ENCODE measurements at regions not wholly inside any gene's neighbourhood (a gene's known extent, or its start where the extent isn't known, plus 50 kb on each side); places are given as distances from the start of the nearest gene placed in this dataset.

DNA sequence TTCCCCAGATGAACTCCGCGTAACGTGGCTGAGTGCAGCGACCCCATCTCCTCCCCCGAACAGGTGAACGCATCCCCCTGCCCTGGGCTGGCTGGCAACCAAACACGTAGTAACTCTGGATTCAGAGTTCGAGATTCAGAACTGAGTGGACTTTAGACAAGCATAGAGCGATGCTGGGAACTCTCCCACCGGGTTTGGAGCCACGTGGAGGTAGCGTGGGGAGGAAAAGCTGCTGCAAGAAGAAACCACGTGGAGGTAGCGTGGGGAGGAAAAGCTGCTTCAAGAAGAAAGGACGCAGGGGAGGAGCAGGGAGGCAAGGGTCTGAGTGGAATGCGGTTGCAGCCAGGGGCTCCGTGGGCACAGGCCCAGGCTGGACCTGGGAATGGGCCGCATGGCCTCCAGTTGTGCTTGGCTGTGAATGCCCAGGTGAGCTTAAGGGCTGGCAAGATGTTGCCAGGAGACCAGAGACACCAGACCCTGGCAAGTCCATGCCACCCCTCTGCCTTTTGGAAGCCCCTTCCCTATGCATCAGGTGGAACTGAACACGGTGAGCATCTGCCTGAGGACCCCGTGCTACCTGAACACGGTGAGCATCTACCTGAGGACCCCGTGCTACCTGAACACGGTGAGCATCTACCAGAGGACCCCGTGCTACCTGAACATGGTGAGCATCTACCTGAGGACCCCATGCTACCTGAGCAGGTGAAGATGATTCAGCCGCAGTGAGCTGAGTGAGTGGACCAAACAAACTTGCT lies 118.0 kb upstream of the FRMD1 start:
- in situ Hi-C loops (cut with MboI; ENCODE audit: low pct_ligation_motif_present in 1 of 4, low pct_unique_long_range_greater_than_20kb in 1 of 4, low sequenced_read_pairs in 3 of 4), result no loop called here
- H3K36me3 ChIP-seq, result no peaks in the 10 kb centered on the region
- 67 to 82% methylated on average over 12 to 25 of the region's 25 CpGs for WGBS, 2 donors (ENCODE audit: low coverage in 1 of 2)
- TF ChIP-seq POLR2AphosphoS5 (IDR thresholded peaks at IDR 0.05) (no peak), POLR2A (IDR thresholded peaks at IDR 0.05) (no peak), EP300 (IDR thresholded peaks at IDR 0.05; ENCODE audit: low read depth) (no peak)
- TF ChIP-seq, protein P1, sequence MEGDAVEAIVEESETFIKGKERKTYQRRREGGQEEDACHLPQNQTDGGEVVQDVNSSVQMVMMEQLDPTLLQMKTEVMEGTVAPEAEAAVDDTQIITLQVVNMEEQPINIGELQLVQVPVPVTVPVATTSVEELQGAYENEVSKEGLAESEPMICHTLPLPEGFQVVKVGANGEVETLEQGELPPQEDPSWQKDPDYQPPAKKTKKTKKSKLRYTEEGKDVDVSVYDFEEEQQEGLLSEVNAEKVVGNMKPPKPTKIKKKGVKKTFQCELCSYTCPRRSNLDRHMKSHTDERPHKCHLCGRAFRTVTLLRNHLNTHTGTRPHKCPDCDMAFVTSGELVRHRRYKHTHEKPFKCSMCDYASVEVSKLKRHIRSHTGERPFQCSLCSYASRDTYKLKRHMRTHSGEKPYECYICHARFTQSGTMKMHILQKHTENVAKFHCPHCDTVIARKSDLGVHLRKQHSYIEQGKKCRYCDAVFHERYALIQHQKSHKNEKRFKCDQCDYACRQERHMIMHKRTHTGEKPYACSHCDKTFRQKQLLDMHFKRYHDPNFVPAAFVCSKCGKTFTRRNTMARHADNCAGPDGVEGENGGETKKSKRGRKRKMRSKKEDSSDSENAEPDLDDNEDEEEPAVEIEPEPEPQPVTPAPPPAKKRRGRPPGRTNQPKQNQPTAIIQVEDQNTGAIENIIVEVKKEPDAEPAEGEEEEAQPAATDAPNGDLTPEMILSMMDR (IDR thresholded peaks at IDR 0.05), result no peak
- peaks cover 0 to 15% (median 12%) of the 10 kb centered on the region in 4 donors for H3K4me1 ChIP-seq
- H3K4me3 ChIP-seq, result no peak overlapping the region
- H3K27me3 ChIP-seq, result no peaks in the 10 kb centered on the region
- no peaks in the 10 kb centered on the region for H3K9me3 ChIP-seq
- H3K27ac ChIP-seq, result peak overlapping the region in 1 of 4 donors; percentile 45
- no peak for DNase-seq
- intact Hi-C loops (cut with DNase I; ENCODE audit: low total_unique reads), result no loop called here

DNA sequence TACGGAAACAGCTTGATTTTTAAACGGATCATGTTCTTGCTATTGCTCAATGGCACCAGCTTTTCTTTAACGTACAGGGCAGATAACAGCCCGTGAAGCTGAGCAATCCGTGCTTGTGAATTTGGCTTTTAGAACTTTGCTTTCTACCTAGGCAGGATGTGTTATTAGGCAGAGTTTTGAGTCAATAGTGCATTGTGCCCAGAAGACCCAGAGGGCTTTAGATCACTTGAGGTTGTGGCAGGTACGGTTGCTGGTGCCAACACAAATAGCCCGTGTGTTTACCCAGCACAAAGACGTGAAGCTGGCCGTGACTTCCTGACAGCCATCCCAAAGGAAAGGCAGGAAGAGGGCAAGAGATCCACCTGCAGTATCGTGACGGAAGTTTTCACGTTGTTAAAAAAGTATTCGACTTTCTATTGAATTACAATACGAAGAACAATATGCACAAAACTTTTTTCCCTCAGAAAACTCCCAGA lies 117.4 kb upstream of the FRMD1 start:
- TF ChIP-seq EP300 (IDR thresholded peaks at IDR 0.05; ENCODE audit: low read depth), result no peak
- TF ChIP-seq POLR2AphosphoS5 (IDR thresholded peaks at IDR 0.05), result no peak
- TF ChIP-seq, protein P1 (IDR thresholded peaks at IDR 0.05), result peak in 3 of 5 experiments; percentile 7 to 44 (median 28)
- TF ChIP-seq POLR2A (IDR thresholded peaks at IDR 0.05), result no peak
- DNase-seq, result peak; percentile 72
- no peak overlapping the region for H3K4me3 ChIP-seq
- peak overlapping the region; percentile 19 to 50 (median 36) for H3K27ac ChIP-seq
- WGBS, 2 donors (ENCODE audit: low coverage in 1 of 2), result 34 to 47% methylated on average over 12 to 14 of the region's 14 CpGs
- in situ Hi-C loops (cut with MboI; ENCODE audit: low pct_ligation_motif_present in 1 of 4, low pct_unique_long_range_greater_than_20kb in 1 of 4, low sequenced_read_pairs in 3 of 4), result no loop called here
- peaks cover 0 to 21% (median 17%) of the 10 kb centered on the region in 4 donors for H3K4me1 ChIP-seq
- no peaks in the 10 kb centered on the region for H3K36me3 ChIP-seq
- H3K9me3 ChIP-seq, result no peaks in the 10 kb centered on the region
- intact Hi-C loops (cut with DNase I; ENCODE audit: low total_unique reads), result no loop called here
- no peaks in the 10 kb centered on the region for H3K27me3 ChIP-seq

DNA sequence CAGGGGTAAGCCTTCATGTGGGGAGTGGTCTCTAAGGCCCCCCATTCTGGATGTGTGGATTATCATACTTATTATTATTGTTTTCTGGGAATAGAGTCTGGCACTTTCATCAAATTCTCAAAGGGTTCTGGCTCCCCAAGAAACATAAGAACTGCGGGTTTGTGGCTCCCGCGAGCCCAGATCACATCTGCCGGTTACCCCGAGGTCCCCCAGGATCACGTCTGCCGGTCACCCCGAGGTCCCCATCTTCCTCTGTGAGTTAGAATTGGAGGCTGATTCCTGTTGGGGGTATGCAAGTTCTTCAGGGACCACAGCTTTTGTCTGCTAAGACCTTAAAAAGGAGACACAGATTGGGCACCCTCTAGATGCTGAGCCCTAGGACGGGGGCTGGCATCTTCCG lies 116.7 kb upstream of the FRMD1 start:
- Histone ChIP-seq H3K9me3 (no peaks in the 10 kb centered on the region), H3K27ac (peak overlapping the region in 3 of 4 donors; percentile 28 to 50 (median 45)), H3K27me3 (no peaks in the 10 kb centered on the region), H3K4me1 (peaks cover 0 to 21% (median 17%) of the 10 kb centered on the region in 4 donors), H3K36me3 (no peaks in the 10 kb centered on the region), H3K4me3 (no peak overlapping the region)
- TF ChIP-seq, protein P1 (IDR thresholded peaks at IDR 0.05), result no peak
- no peak for TF ChIP-seq POLR2AphosphoS5 (IDR thresholded peaks at IDR 0.05)
- no peak for TF ChIP-seq EP300 (IDR thresholded peaks at IDR 0.05; ENCODE audit: low read depth)
- no peak for TF ChIP-seq POLR2A (IDR thresholded peaks at IDR 0.05)
- intact Hi-C loops (cut with DNase I; ENCODE audit: low total_unique reads), result no loop called here
- WGBS, 2 donors (ENCODE audit: low coverage in 1 of 2), result 79% methylated on average over 10 of the region's 10 CpGs; no CpG with 5 or more reads in 1 of the 2 donors
- in situ Hi-C loops (cut with MboI; ENCODE audit: low pct_ligation_motif_present in 1 of 4, low pct_unique_long_range_greater_than_20kb in 1 of 4, low sequenced_read_pairs in 3 of 4), result no loop called here
- DNase-seq, result no peak

DNA sequence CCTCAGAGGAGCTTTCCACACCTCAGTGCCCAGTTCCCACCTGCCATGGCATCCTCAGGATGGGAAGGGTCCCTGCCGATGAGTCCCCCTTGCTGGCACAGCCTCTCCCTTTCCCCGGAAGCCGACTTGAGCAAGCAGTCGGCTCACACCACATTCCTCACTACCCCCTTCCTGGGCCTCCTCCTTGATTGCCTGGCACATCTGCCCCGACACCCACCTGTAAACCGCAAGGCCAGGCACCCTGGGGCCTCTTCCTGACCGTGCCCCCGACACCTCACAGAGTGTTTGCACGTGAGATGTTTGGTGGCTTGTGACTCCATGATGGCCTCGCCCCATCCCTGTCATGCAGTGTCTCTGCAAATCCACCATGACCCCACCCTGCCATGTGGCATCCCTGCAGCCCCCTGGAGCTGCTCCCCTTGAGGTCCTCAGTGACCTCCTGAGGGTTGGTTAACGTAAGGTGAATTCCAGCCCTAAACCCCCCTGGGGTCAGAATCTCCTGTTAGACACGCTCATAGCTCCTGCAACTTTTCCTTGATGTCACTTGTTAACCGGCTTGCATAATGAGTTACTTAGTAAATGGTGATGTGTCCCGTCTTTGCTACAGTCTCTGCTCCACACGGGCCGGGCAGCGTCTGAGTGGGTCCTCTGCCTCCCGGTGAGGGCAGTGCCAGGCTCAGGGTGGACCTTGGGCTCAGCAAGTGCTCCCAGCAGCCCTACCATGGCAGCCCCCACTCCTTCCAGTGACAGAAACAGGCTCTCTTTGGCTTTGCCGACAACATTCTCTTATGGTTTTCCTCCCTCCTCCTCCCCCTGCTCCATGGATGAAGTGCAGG lies 115.9 kb upstream of the FRMD1 start:
- in situ Hi-C loops (cut with MboI; ENCODE audit: low pct_ligation_motif_present in 1 of 4, low pct_unique_long_range_greater_than_20kb in 1 of 4, low sequenced_read_pairs in 3 of 4), result no loop called here
- no peak overlapping the region for H3K4me3 ChIP-seq
- no peaks in the 10 kb centered on the region for H3K9me3 ChIP-seq
- intact Hi-C loops (cut with DNase I; ENCODE audit: low total_unique reads), result no loop called here
- 82 to 84% methylated on average over 5 to 19 of the region's 19 CpGs for WGBS, 2 donors (ENCODE audit: low coverage in 1 of 2)
- peaks cover 0 to 21% (median 17%) of the 10 kb centered on the region in 4 donors for H3K4me1 ChIP-seq
- no peaks in the 10 kb centered on the region for H3K27me3 ChIP-seq
- H3K27ac ChIP-seq, result no peak overlapping the region
- no peak for DNase-seq
- no peaks in the 10 kb centered on the region for H3K36me3 ChIP-seq
- TF ChIP-seq POLR2AphosphoS5 (IDR thresholded peaks at IDR 0.05), result no peak
- TF ChIP-seq, protein P1 (IDR thresholded peaks at IDR 0.05), result no peak
- TF ChIP-seq POLR2A (IDR thresholded peaks at IDR 0.05), result no peak
- no peak for TF ChIP-seq EP300 (IDR thresholded peaks at IDR 0.05; ENCODE audit: low read depth)
